ENCODE measurements at regions not wholly inside any gene's neighbourhood (a gene's known extent, or its start where the extent isn't known, plus 50 kb on each side); places are given as distances from the start of the nearest gene placed in this dataset.
"Not testable (repeated sequence)": the region's sequence is repeated elsewhere in the genome, so short reads cannot be mapped to it uniquely, and the experiment has no call there.

DNA sequence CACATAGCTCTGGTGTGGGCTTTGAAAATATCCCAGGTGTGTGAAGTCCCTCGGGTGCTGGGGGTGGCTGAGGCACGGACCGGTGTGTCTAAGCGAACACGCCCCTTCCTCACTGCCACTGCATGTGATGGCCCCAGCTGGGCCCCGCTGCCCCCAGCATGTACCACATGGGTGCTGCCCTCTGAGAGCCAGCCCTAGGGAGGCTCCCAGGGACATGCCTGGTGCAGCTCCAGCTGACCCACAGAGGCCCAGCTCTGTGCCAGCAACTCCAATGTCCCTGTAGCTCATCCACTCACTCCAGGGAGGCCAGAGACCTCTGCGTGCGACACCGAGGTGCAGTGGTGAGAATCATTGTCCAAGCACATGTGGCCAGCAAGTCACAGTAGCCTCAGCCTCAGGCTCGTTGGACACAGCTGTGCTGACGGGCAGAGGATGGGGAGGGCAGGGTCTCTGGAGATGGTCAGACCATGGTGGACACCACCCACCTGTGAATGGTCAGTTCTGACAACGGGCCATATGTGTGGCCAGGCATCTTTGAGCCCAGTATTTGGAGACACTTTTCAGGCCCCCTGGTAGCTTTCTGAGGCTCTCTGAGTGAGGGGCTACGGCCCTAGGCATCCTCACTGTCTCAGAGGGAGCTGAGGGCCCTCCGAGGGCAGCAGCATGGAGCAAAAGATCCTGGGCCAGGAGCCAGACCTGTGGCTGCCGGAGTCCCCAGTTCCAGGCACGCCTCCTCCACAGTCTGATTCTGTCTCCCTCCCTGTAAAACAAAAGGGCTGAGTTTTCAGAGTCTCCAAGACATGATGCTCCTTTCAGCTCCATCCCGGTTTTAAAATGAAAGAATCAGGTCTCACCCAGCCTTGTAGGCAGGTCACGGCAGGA is 220.7 kb downstream of the NDUFA10 start:
- DNase-seq (ENCODE audit: low read depth, low spot score), result no peak

DNA sequence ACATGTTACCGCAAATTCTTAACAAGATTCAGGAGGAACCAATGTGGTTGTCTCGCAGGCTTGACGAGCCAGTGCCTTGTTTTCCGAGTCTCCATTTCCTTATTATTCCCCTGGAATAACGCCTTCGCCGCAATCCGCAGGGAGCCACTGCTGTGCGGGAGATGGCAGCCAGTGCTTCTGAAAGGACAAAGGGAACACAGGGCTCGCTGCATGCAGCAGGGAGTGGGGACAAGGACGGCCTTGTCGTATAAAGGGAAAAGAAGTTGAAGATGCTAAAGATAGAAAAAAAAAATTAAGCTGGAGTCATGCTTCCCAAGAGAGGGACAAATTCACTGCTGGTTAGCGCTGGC is 221.4 kb downstream of the NDUFA10 start:
- DNase-seq (ENCODE audit: low read depth, low spot score), result no peak

- DNase-seq (ENCODE audit: low read depth, low spot score), result no peak
These were observed 221.9 kb downstream of the NDUFA10 start for GRCh38 chr2:239803102-239803765.

- DNase-seq (ENCODE audit: low read depth, low spot score), result no peak
These were observed 222.9 kb downstream of the NDUFA10 start for GRCh38 chr2:239802185-239802649.

GRCh38 chr2:239801404-239802184 is 223.5 kb downstream of the NDUFA10 start:
- DNase-seq (ENCODE audit: low read depth, low spot score), result no peak

GRCh38 chr2:239800785-239801386 is 224.3 kb downstream of the NDUFA10 start:
- no peak for DNase-seq (ENCODE audit: low read depth, low spot score)

- no peak for DNase-seq (ENCODE audit: low read depth, low spot score)
These were observed 227.8 kb downstream of the NDUFA10 start for GRCh38 chr2:239797316-239797715.

- DNase-seq (ENCODE audit: low read depth, low spot score), result not testable (repeated sequence)
These were observed 229.4 kb downstream of the NDUFA10 start for GRCh38 chr2:239795761-239796160.

GRCh38 chr2:239793836-239794235 is 231.3 kb downstream of the NDUFA10 start:
- no peak for DNase-seq (ENCODE audit: low read depth, low spot score)

- DNase-seq (ENCODE audit: low read depth, low spot score), result no peak
These were observed 232.1 kb downstream of the NDUFA10 start for GRCh38 chr2:239793086-239793485.

DNA sequence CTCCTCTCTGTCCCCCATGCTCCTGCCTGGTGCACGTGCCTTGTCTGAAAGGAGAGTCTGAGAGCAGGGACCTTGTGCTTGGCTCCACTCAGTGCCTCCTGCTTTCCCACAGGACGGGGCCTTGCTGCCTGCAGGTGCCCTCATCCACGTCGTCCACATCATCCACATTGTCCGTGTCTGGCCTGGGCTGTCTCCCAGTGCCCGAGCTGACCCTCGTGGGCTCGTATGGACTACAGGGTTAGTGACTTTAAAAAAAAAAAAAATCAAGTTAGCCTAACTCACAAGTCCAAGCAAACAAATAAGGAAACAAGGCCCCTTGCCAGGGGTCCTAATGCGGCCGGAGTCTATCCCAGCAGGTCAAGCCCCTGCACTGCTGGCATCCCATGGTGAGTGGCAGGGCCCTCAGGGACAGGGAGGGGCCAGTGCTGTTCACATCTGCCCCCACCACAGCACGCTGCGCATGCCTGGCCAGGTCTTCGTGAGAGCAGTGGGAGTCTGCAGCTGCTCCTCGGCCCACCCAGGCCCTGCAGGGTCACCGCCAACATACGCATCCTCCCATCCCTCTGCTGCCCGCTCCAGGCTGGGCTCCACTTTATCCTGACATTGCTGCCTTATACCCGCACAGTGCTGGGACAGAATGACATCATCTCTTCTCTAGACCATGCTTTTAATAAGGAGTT is 232.6 kb downstream of the NDUFA10 start:
- DNase-seq (ENCODE audit: low read depth, low spot score), result no peak

DNA sequence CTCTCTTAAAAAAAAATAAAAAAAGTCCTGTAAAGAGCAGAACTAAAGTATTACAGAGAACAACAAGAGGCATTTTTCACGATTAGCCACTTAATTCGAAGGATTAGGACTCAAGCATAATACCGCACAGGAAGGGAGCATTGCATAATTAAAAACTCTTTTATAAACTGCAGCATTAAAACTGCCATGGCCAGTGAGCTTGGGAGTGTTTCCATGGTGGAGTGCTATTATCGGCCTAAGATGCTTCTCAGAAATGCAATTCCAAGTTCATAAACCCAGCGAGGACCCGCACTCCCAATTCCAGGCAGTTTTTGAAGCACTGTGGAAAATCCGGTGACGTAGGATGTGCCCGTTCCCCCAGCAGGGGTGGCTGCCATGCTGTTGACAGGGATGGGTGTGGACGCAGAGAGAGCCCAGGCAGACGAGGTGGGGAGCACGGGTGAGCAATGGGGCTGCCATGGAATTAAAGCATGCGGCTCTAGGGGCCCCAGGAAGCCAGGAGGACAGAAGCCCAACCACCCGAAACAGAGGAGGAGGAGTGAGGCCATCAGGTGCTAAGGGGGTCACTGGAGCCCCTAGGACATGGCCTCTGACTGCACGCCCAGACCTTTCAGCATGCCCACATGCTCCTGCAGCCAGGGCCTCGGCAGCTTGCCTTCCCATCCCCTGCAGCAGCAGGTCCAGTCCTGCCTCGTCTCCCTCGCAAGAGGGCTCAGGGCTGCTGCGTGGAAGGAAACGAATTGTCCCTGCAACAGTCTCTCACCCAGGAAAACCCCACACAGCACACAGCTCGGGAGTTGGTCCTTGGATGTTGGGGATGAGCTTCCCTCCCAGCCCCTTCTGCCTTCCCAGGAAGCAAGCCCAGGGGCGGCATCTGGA is 233.4 kb downstream of the NDUFA10 start:
- no peak for DNase-seq (ENCODE audit: low read depth, low spot score)

DNA sequence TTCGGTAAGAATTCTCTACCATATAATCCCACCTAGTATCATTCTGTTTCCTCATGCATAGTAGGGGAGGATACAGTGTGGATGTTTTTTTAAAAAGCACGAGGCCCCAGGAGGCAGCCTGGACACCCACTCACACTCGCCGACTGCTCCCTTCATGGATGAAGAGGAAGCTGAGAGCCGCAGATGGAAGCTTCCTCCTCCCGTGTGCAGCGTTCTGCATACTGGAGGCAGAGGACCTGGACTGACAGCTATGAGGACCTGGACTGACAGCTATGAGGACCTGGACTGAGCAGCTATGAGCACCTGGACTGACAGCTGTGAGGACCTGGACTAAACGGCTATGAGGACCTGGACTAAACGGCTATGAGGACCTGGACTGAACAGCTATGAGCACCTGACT is 234.4 kb downstream of the NDUFA10 start:
- DNase-seq (ENCODE audit: low read depth, low spot score), result no peak

GRCh38 chr2:239790313-239790712 is 234.8 kb downstream of the NDUFA10 start:
- DNase-seq (ENCODE audit: low read depth, low spot score), result no peak

DNA sequence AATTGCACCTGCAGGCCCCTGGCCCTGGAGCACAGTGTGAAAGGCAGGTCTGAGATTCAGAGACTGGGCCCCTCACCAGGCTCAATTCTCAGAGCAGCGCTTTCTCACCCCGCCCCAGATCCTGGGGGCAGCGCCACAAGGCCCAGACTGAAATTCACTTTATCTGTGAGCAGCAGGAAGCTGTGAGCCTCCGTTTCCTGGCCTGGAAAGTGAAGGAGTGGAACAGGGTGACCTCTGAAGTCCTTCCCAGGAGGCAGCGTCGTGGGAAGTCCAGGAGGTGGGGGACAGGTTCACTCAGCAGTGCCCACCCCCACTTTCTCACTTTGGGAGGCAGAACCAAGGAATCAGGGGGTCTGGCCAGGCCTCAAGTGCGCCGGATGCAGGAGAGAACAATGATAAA is 235.4 kb downstream of the NDUFA10 start:
- DNase-seq (ENCODE audit: low read depth, low spot score), result no peak

DNA sequence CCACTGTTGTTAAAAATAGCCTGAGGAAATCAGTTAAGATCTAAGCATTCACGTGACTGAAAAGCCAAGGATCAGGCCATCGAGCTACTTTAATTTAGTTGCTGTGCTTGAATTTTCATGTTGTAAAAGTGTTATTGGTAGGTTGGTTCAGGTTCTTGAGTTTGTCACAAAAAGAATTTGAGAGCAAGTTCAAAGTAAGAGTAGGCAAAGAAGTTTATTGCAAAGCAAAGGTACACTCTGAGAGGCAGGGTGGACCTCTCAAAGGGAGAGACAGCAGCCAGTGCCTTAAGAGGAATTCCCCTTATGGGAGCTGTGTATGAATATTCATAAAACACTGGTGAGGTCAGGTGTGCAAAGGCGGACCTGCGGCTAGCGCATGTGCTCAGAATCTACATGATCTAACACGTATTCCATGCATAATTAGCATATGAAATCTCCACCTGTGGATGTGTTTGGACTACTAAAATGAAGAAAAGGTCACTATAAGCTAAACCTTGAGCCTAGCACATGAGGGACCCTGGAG is 236.5 kb downstream of the NDUFA10 start:
- no peak for DNase-seq (ENCODE audit: low read depth, low spot score)

DNA sequence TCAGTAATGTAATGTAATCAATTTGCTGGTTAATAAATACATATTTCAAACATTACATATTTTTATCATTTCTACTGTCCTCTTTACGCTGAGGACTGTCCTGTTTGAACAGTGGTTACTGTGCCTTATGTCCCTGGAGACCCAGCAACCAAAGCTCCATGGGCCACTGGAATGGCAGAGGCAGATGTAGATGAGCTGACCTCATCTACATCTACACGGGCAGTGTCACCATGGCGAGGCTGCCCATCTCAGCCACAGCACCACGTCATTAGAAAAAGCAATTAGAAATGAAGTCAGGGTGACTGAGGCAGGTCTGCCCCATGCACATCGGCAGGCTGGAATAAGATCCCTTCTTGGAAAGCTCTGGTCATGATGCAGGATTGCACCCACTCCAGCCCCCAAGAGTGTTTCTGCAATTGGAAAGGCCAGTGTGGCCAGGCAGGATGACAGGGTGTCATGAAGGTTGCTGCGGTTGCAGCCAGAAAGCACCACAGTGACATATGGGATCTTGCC is 237.5 kb downstream of the NDUFA10 start:
- DNase-seq (ENCODE audit: low read depth, low spot score), result no peak

GRCh38 chr2:239786791-239787190 is 238.4 kb downstream of the NDUFA10 start:
- no peak for DNase-seq (ENCODE audit: low read depth, low spot score)

- no peak for DNase-seq (ENCODE audit: low read depth, low spot score)
These were observed 243.7 kb downstream of the NDUFA10 start for GRCh38 chr2:239781454-239781853.

Measured in ELF-1 (cell line).